GM19467 (cell line): ENCODE measurements at regions not wholly inside any gene's neighbourhood (a gene's known extent, or its start where the extent isn't known, plus 50 kb on each side); places are given as distances from the start of the nearest gene placed in this dataset.

ENCODE experiments used
- ATAC-seq: cut with Tn5 transposase; IDR thresholded peaks from one replicate; pipeline ENCODE4 v1.9.1; 2021; ENCODE audit warnings: mild to moderate bottlenecking, moderate library complexity; ENCODE audit not compliant: unreplicated experiment

- ATAC-seq = no peak
Measured at GRCh38 chr9:88326936-88327335, 61.3 kb upstream of the SPIN1 start.

GRCh38 chr9:88326015-88326414 lies 62.2 kb upstream of the SPIN1 start:
- no peak for ATAC-seq

GRCh38 chr9:88322906-88323566 lies 65.2 kb upstream of the SPIN1 start:
- no peak for ATAC-seq

- ATAC-seq = no peak
Measured at GRCh38 chr9:88321764-88322163, 66.5 kb upstream of the SPIN1 start.

- no peak for ATAC-seq
Measured at GRCh38 chr9:88320748-88321415, 67.4 kb upstream of the SPIN1 start.

GRCh38 chr9:88319936-88320747 lies 68.1 kb upstream of the SPIN1 start:
- ATAC-seq = no peak

- no peak for ATAC-seq
Measured at GRCh38 chr9:88313364-88314220, 74.7 kb upstream of the SPIN1 start.

GRCh38 chr9:88312517-88313103 lies 75.6 kb upstream of the SPIN1 start:
- no peak for ATAC-seq

- ATAC-seq = no peak
Measured at GRCh38 chr9:88312045-88312444, 76.2 kb upstream of the SPIN1 start.

GRCh38 chr9:88310310-88310980 lies 77.8 kb upstream of the SPIN1 start:
- ATAC-seq = no peak

GRCh38 chr9:88308831-88309560 lies 79.2 kb upstream of the SPIN1 start:
- ATAC-seq = no peak

GRCh38 chr9:88307136-88307535 lies 81.1 kb upstream of the SPIN1 start:
- no peak for ATAC-seq

GRCh38 chr9:88303721-88304451 lies 84.4 kb upstream of the SPIN1 start:
- ATAC-seq = peak; percentile 69

- ATAC-seq = no peak
Measured at GRCh38 chr9:88302579-88303324, 85.5 kb upstream of the SPIN1 start.

GRCh38 chr9:88300556-88300955 lies 87.7 kb upstream of the SPIN1 start:
- ATAC-seq = no peak

- ATAC-seq = no peak
Measured at GRCh38 chr9:88291856-88292255, 96.4 kb upstream of the SPIN1 start.

- ATAC-seq = no peak
Measured at GRCh38 chr9:88291056-88291455, 97.2 kb upstream of the SPIN1 start.

- ATAC-seq = no peak
Measured at GRCh38 chr9:88289532-88289931, 98.7 kb upstream of the SPIN1 start.
